ENCODE measurements at regions not wholly inside any gene's neighbourhood (a gene's known extent, or its start where the extent isn't known, plus 50 kb on each side); places are given as distances from the start of the nearest gene placed in this dataset.

DNA sequence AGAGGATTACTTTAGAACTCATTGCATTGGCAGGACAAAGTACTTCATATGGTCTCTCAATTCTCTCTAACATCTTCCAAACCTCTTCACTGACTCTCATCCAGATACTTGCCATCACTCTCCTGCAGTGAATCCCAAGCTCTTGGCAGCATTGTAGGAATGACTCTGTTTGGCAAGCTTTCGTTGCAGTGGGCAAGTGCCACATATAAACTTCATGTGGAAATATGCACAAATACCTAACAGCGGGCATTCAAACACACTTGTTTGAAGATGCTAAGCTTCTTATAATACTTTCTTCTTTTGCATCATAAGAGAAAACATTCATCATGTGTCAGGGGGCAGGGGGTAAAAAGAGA, 86.2 kb upstream of the F13A1 start:
- no CpG with 5 or more reads among the region's 2 CpGs for WGBS, 2 donors (ENCODE audit: extremely low coverage in 2 of 2, insufficient read length in 2 of 2, insufficient replicate concordance in 1 of 2)
- Histone ChIP-seq H3K18ac (ENCODE audit: low read length) (no peak overlapping the region), H4K8ac (ENCODE audit: low read depth, low read length) (no peak overlapping the region), H3K4me3 (ENCODE audit: low read length in 2 of 2) (no peak overlapping the region), H2BK5ac (ENCODE audit: low read length) (no peak overlapping the region), H2BK12ac (ENCODE audit: low read length) (no peak overlapping the region), H3K23ac (ENCODE audit: low read depth, low read length, poor library complexity) (no peak overlapping the region), H2AK5ac (ENCODE audit: low read depth, low read length) (no peak overlapping the region), H3K79me1 (ENCODE audit: low read depth, low read length) (no peaks in the 10 kb centered on the region), H4K91ac (ENCODE audit: low read depth, low read length, poor library complexity) (no peak overlapping the region), H3K4me2 (ENCODE audit: insufficient read depth, low read length, poor library complexity, severe bottlenecking) (no peak overlapping the region), H3K14ac (ENCODE audit: low read length) (no peak overlapping the region), H2BK15ac (ENCODE audit: low read length) (no peak overlapping the region), H3K27me3 (ENCODE audit: control insufficient read depth in 3 of 3, insufficient read depth in 3 of 3, low read depth in 1 of 3, low read length in 3 of 3) (no peaks in the 10 kb centered on the region), H3K4ac (ENCODE audit: low read length) (no peak overlapping the region), H3K36me3 (replicated peaks in 1 of 2; ENCODE audit: control insufficient read depth in 2 of 2, insufficient read depth in 2 of 2, low read length in 2 of 2) (no peaks in the 10 kb centered on the region), H2AFZ (ENCODE audit: low read length) (no peak overlapping the region), H3K9me3 (replicated peaks in 1 of 2; ENCODE audit: control insufficient read depth in 2 of 2, insufficient read depth in 1 of 2, low read depth in 1 of 2, low read length in 2 of 2) (no peaks in the 10 kb centered on the region), H3K4me1 (ENCODE audit: control insufficient read depth in 2 of 2, insufficient read depth in 1 of 2, low read depth in 1 of 2, low read length in 2 of 2) (no peaks in the 10 kb centered on the region), H3K27ac (replicated peaks; ENCODE audit: low read length) (no peak overlapping the region), H2BK120ac (ENCODE audit: low read depth, low read length) (no peak overlapping the region), H3K9ac (ENCODE audit: low read depth, low read length, poor library complexity) (no peak overlapping the region)
- no peak for DNase-seq (ENCODE audit: low spot score)

DNA sequence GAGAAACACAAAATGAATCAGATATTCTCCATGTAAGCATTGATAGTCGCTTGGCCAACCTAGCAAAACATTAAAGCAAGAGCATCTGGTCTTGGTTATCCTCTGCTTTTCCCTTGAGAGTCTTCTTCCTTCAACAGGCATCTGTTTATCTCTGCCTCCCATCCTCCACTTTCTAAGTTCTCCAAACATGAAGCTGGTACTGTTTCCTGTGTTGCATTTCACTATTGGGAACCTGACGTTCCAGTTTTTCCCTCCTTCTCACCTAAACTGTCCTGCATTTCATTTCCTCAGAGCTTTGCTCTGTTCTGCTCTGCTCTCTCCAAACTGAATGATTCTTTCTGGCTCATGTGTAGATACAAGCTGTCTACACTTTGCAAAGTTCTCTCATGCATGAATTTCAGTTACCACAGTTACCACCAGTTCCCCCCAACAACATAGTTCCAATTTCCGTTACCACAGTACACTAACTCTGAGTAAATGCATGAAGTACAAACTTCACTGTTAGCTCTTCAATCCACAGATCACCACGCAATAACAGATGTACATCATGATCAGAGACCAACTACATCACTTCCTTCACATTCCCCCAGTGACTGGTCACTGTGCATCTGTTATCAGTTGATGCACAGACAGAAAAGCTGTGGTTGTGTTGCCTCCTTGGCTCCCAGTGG, 86.7 kb upstream of the F13A1 start:
- Histone ChIP-seq H3K36me3 (replicated peaks in 1 of 2; ENCODE audit: control insufficient read depth in 2 of 2, insufficient read depth in 2 of 2, low read length in 2 of 2) (no peaks in the 10 kb centered on the region), H3K18ac (ENCODE audit: low read length) (no peak overlapping the region), H3K79me1 (ENCODE audit: low read depth, low read length) (no peaks in the 10 kb centered on the region), H3K9ac (ENCODE audit: low read depth, low read length, poor library complexity) (no peak overlapping the region), H2BK120ac (ENCODE audit: low read depth, low read length) (no peak overlapping the region), H3K4ac (ENCODE audit: low read length) (no peak overlapping the region), H3K9me3 (replicated peaks in 1 of 2; ENCODE audit: control insufficient read depth in 2 of 2, insufficient read depth in 1 of 2, low read depth in 1 of 2, low read length in 2 of 2) (no peaks in the 10 kb centered on the region), H2BK12ac (ENCODE audit: low read length) (no peak overlapping the region), H3K23ac (ENCODE audit: low read depth, low read length, poor library complexity) (no peak overlapping the region), H3K27ac (replicated peaks; ENCODE audit: low read length) (no peak overlapping the region), H2AFZ (ENCODE audit: low read length) (no peak overlapping the region), H2BK5ac (ENCODE audit: low read length) (no peak overlapping the region), H3K4me1 (ENCODE audit: control insufficient read depth in 2 of 2, insufficient read depth in 1 of 2, low read depth in 1 of 2, low read length in 2 of 2) (no peaks in the 10 kb centered on the region), H2BK15ac (ENCODE audit: low read length) (no peak overlapping the region), H4K91ac (ENCODE audit: low read depth, low read length, poor library complexity) (no peak overlapping the region), H2AK5ac (ENCODE audit: low read depth, low read length) (no peak overlapping the region), H4K8ac (ENCODE audit: low read depth, low read length) (no peak overlapping the region), H3K14ac (ENCODE audit: low read length) (no peak overlapping the region), H3K27me3 (ENCODE audit: control insufficient read depth in 3 of 3, insufficient read depth in 3 of 3, low read depth in 1 of 3, low read length in 3 of 3) (no peaks in the 10 kb centered on the region), H3K4me2 (ENCODE audit: insufficient read depth, low read length, poor library complexity, severe bottlenecking) (no peak overlapping the region), H3K4me3 (ENCODE audit: low read length in 2 of 2) (no peak overlapping the region)
- DNase-seq (ENCODE audit: low spot score): no peak
- no CpG with 5 or more reads among the region's 4 CpGs for WGBS, 2 donors (ENCODE audit: extremely low coverage in 2 of 2, insufficient read length in 2 of 2, insufficient replicate concordance in 1 of 2)

DNA sequence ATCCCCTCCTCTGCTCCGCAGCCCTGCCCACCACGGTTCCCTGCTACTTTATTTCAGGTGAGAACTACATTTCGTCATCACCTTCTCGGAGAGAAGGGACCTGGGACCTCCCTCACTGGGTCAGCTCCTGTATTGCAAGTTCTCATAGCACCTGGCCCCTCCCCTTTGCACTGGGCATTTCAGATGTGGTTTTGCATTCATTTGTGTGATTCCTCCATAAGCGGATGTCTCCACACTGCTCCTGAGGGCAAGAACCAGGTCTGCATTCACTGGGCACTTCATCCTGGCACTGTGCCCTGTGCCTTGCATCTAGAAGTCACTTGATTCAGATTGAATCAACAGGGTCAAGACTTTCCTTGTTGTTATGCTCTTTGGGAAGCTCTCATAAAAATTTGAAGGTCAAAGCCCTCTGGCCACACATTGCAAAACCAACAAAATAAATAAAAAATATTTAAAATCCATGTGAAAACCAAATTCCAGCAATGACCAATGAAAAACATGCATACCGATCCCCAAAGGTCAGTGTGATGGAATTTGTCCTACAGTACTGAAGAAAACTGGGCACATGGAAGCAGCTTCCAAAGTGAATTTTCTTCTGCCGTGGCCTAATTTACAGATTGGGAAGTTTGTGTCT, 89.1 kb upstream of the F13A1 start:
- Histone ChIP-seq H3K4me2 (ENCODE audit: insufficient read depth, low read length, poor library complexity, severe bottlenecking) (no peak overlapping the region), H3K18ac (ENCODE audit: low read length) (no peak overlapping the region), H2BK5ac (ENCODE audit: low read length) (no peak overlapping the region), H3K14ac (ENCODE audit: low read length) (no peak overlapping the region), H3K4ac (ENCODE audit: low read length) (no peak overlapping the region), H3K9me3 (replicated peaks in 1 of 2; ENCODE audit: control insufficient read depth in 2 of 2, insufficient read depth in 1 of 2, low read depth in 1 of 2, low read length in 2 of 2) (no peaks in the 10 kb centered on the region), H3K27ac (replicated peaks; ENCODE audit: low read length) (no peak overlapping the region), H2AK5ac (ENCODE audit: low read depth, low read length) (no peak overlapping the region), H3K4me3 (ENCODE audit: low read length in 2 of 2) (no peak overlapping the region), H4K8ac (ENCODE audit: low read depth, low read length) (no peak overlapping the region), H3K27me3 (ENCODE audit: control insufficient read depth in 3 of 3, insufficient read depth in 3 of 3, low read depth in 1 of 3, low read length in 3 of 3) (no peaks in the 10 kb centered on the region), H4K91ac (ENCODE audit: low read depth, low read length, poor library complexity) (no peak overlapping the region), H2AFZ (ENCODE audit: low read length) (no peak overlapping the region), H2BK15ac (ENCODE audit: low read length) (no peak overlapping the region), H2BK120ac (ENCODE audit: low read depth, low read length) (no peak overlapping the region), H3K4me1 (ENCODE audit: control insufficient read depth in 2 of 2, insufficient read depth in 1 of 2, low read depth in 1 of 2, low read length in 2 of 2) (no peaks in the 10 kb centered on the region), H3K79me1 (ENCODE audit: low read depth, low read length) (no peaks in the 10 kb centered on the region), H3K9ac (ENCODE audit: low read depth, low read length, poor library complexity) (no peak overlapping the region), H3K23ac (ENCODE audit: low read depth, low read length, poor library complexity) (no peak overlapping the region), H3K36me3 (replicated peaks in 1 of 2; ENCODE audit: control insufficient read depth in 2 of 2, insufficient read depth in 2 of 2, low read length in 2 of 2) (no peaks in the 10 kb centered on the region), H2BK12ac (ENCODE audit: low read length) (no peak overlapping the region)
- DNase-seq (ENCODE audit: low spot score): no peak
- WGBS, 2 donors (ENCODE audit: extremely low coverage in 2 of 2, insufficient read length in 2 of 2, insufficient replicate concordance in 1 of 2): no CpG with 5 or more reads among the region's 7 CpGs

DNA sequence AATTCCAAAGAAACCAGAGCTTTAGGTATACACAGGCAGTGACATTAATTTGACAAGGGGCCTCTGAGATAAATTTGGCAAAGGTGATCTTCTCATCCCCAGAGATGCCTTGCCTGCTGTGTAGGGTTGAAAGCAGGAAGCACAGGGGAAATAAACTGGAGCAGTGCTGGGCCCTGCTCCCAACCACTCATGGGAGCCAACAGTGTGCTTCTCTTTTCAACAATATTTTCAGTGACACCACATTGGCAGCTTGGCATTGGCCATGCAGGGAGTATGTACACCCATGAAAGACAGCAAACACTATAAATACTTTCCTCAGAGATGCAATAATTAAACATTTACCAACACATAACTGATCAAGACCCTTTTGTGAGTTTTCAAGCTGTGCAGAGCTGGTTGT, 90.7 kb upstream of the F13A1 start:
- Histone ChIP-seq H3K23ac (ENCODE audit: low read depth, low read length, poor library complexity) (no peak overlapping the region), H3K18ac (ENCODE audit: low read length) (no peak overlapping the region), H2BK12ac (ENCODE audit: low read length) (no peak overlapping the region), H3K36me3 (replicated peaks in 1 of 2; ENCODE audit: control insufficient read depth in 2 of 2, insufficient read depth in 2 of 2, low read length in 2 of 2) (no peaks in the 10 kb centered on the region), H4K8ac (ENCODE audit: low read depth, low read length) (no peak overlapping the region), H3K9me3 (replicated peaks in 1 of 2; ENCODE audit: control insufficient read depth in 2 of 2, insufficient read depth in 1 of 2, low read depth in 1 of 2, low read length in 2 of 2) (no peaks in the 10 kb centered on the region), H3K4ac (ENCODE audit: low read length) (no peak overlapping the region), H2BK120ac (ENCODE audit: low read depth, low read length) (no peak overlapping the region), H2BK5ac (ENCODE audit: low read length) (no peak overlapping the region), H2AFZ (ENCODE audit: low read length) (no peak overlapping the region), H3K79me1 (ENCODE audit: low read depth, low read length) (no peaks in the 10 kb centered on the region), H3K14ac (ENCODE audit: low read length) (no peak overlapping the region), H3K27ac (replicated peaks; ENCODE audit: low read length) (no peak overlapping the region), H3K4me2 (ENCODE audit: insufficient read depth, low read length, poor library complexity, severe bottlenecking) (no peak overlapping the region), H2BK15ac (ENCODE audit: low read length) (no peak overlapping the region), H3K4me1 (ENCODE audit: control insufficient read depth in 2 of 2, insufficient read depth in 1 of 2, low read depth in 1 of 2, low read length in 2 of 2) (peaks cover 0 to 4% of the 10 kb centered on the region in 2 donors), H3K4me3 (ENCODE audit: low read length in 2 of 2) (no peak overlapping the region), H2AK5ac (ENCODE audit: low read depth, low read length) (no peak overlapping the region), H3K27me3 (ENCODE audit: control insufficient read depth in 3 of 3, insufficient read depth in 3 of 3, low read depth in 1 of 3, low read length in 3 of 3) (no peaks in the 10 kb centered on the region), H3K9ac (ENCODE audit: low read depth, low read length, poor library complexity) (no peak overlapping the region), H4K91ac (ENCODE audit: low read depth, low read length, poor library complexity) (no peak overlapping the region)
- no peak for DNase-seq (ENCODE audit: low spot score)

All from neuronal stem cell (in vitro differentiated cells).